MM.1S (cell line): ENCODE measurements at regions not wholly inside any gene's neighbourhood (a gene's known extent, or its start where the extent isn't known, plus 50 kb on each side); places are given as distances from the start of the nearest gene placed in this dataset.

ENCODE experiments used
- DNase-seq: peaks from one replicate; pipeline ENCODE4 v3.0.0-alpha.2; 2015
- H2AFZ ChIP-seq: fragments of 300-600 bp; sonication (generic); 2 replicates; pipeline ENCODE4 v1.6.0; 2016; ENCODE audit warnings: antibody characterized with exemption, low read length
- H3F3A ChIP-seq: fragments of 300-600 bp; sonication (generic); 2 replicates; pipeline ENCODE4 v1.6.1; 2016; ENCODE audit warnings: mild to moderate bottlenecking, antibody characterized with exemption, low read length, moderate library complexity, mixed read lengths; ENCODE audit not compliant: insufficient read depth
- H3K27ac ChIP-seq: fragments of 300-600 bp; sonication (generic); 2 replicates; pipeline ENCODE4 v1.5.1; 2016; ENCODE audit warnings: mild to moderate bottlenecking, low read length
- H3K27me3 ChIP-seq: fragments of 300-600 bp; sonication (generic); replicated peaks from 2 replicates; pipeline ENCODE4 v1.6.0; 2016; ENCODE audit warnings: low read length; ENCODE audit not compliant: insufficient read depth
- H3K36me3 ChIP-seq: fragments of 300-600 bp; sonication (generic); replicated peaks from 2 replicates; pipeline ENCODE4 v1.6.1; 2016; ENCODE audit warnings: mild to moderate bottlenecking, low read length, mixed read lengths; ENCODE audit not compliant: insufficient read depth
- H3K4me1 ChIP-seq: fragments of 300-600 bp; sonication (generic); 2 replicates; pipeline ENCODE4 v1.6.1; 2016; ENCODE audit warnings: low read length, mixed read lengths
- H3K4me2 ChIP-seq: fragments of 300-600 bp; sonication (generic); 2 replicates; pipeline ENCODE4 v1.6.0; 2016; ENCODE audit warnings: low read depth, low read length
- H3K4me3 ChIP-seq: fragments of 300-600 bp; sonication (generic); 2 replicates; pipeline ENCODE4 v1.5.1; 2016; ENCODE audit warnings: low read length, mixed read lengths
- H3K79me2 ChIP-seq: fragments of 300-600 bp; sonication (generic); 2 replicates; pipeline ENCODE4 v1.6.1; 2016; ENCODE audit warnings: mixed run types, low read length, mixed read lengths
- H3K9ac ChIP-seq: fragments of 300-600 bp; sonication (generic); 2 replicates; pipeline ENCODE4 v1.6.1; 2016; ENCODE audit warnings: low read length, mixed read lengths
- H3K9me2 ChIP-seq: fragments of 300-600 bp; sonication (generic); replicated peaks from 2 replicates; pipeline ENCODE4 v1.6.1; 2016; ENCODE audit warnings: mild to moderate bottlenecking, low read length, mixed read lengths; ENCODE audit not compliant: insufficient read depth
- H3K9me3 ChIP-seq: fragments of 300-600 bp; sonication (generic); replicated peaks from 2 replicates; pipeline ENCODE4 v1.6.1; 2016; ENCODE audit warnings: mild to moderate bottlenecking, low read length, mixed read lengths; ENCODE audit not compliant: insufficient read depth
- H4K20me1 ChIP-seq: fragments of 300-600 bp; sonication (generic); 2 replicates; pipeline ENCODE4 v1.6.1; 2016; ENCODE audit warnings: mild to moderate bottlenecking, low read length, moderate library complexity, mixed read lengths; ENCODE audit not compliant: insufficient read depth
- CTCF ChIP-seq: fragments of 300-600 bp; sonication (generic); IDR thresholded peaks from 2 replicates; pipeline ENCODE4 v1.5.1; 2016; ENCODE audit warnings: antibody characterized with exemption, low read length, mixed read lengths
- EZH2 ChIP-seq: fragments of 300-600 bp; sonication (generic); optimal IDR thresholded peaks from 2 replicates; pipeline ENCODE3; 2017; ENCODE audit warnings: low read depth, mild to moderate bottlenecking, antibody characterized with exemption, low read length, mixed read lengths
- EZH2phosphoT487 ChIP-seq: fragments of 300-600 bp; sonication (generic); IDR thresholded peaks from 2 replicates; pipeline ENCODE4 v1.6.1; 2018; ENCODE audit warnings: antibody characterized with exemption, low read length

- H3K4me3 ChIP-seq = no peak overlapping the region
- no peak overlapping the region for H3K9ac ChIP-seq
- H3K4me1 ChIP-seq = no peaks in the 10 kb centered on the region; the same call in 1 of the 2 replicates
- H3K9me2 ChIP-seq = no peaks in the 10 kb centered on the region
- no peaks in the 10 kb centered on the region for H3F3A ChIP-seq
- TF ChIP-seq EZH2 = no peak
- TF ChIP-seq EZH2phosphoT487 = no peak
- TF ChIP-seq CTCF = no peak
- DNase-seq = no peak
- H3K27me3 ChIP-seq = no peaks in the 10 kb centered on the region
- H3K79me2 ChIP-seq = no peaks in the 10 kb centered on the region
- H3K4me2 ChIP-seq = no peak overlapping the region
- no peaks in the 10 kb centered on the region for H4K20me1 ChIP-seq
- no peak overlapping the region for H2AFZ ChIP-seq
- H3K9me3 ChIP-seq = no peaks in the 10 kb centered on the region
- H3K27ac ChIP-seq = no peak overlapping the region
- H3K36me3 ChIP-seq = no peaks in the 10 kb centered on the region
These were observed 71.0 kb upstream of the RBMS1 start for GRCh38 chr2:160564591-160564990.

- no peaks in the 10 kb centered on the region for H4K20me1 ChIP-seq
- H3K4me2 ChIP-seq = no peak overlapping the region
- no peaks in the 10 kb centered on the region for H3K79me2 ChIP-seq
- TF ChIP-seq EZH2 (no peak), EZH2phosphoT487 (no peak), CTCF (no peak)
- H2AFZ ChIP-seq = no peak overlapping the region
- no peaks in the 10 kb centered on the region for H3K9me3 ChIP-seq
- no peaks in the 10 kb centered on the region; the same call in 1 of the 2 replicates for H3K4me1 ChIP-seq
- H3K27me3 ChIP-seq = no peaks in the 10 kb centered on the region
- H3K36me3 ChIP-seq = no peaks in the 10 kb centered on the region
- no peak overlapping the region for H3K9ac ChIP-seq
- no peak overlapping the region for H3K4me3 ChIP-seq
- DNase-seq = no peak
- H3K27ac ChIP-seq = no peak overlapping the region
- no peaks in the 10 kb centered on the region for H3F3A ChIP-seq
- no peaks in the 10 kb centered on the region for H3K9me2 ChIP-seq
These were observed 71.7 kb upstream of the RBMS1 start for GRCh38 chr2:160565099-160565845.

GRCh38 chr2:160566717-160567116 is 73.1 kb upstream of the RBMS1 start:
- Histone ChIP-seq H3K9ac (no peak overlapping the region), H3K4me3 (no peak overlapping the region), H3K9me2 (no peaks in the 10 kb centered on the region), H3K27ac (no peak overlapping the region), H3F3A (no peaks in the 10 kb centered on the region), H3K4me1 (no peaks in the 10 kb centered on the region; the same call in 1 of the 2 replicates), H3K4me2 (no peak overlapping the region), H4K20me1 (no peaks in the 10 kb centered on the region), H3K9me3 (no peaks in the 10 kb centered on the region), H3K36me3 (no peaks in the 10 kb centered on the region), H3K79me2 (no peaks in the 10 kb centered on the region), H3K27me3 (no peaks in the 10 kb centered on the region), H2AFZ (no peak overlapping the region)
- no peak for DNase-seq
- no peak for TF ChIP-seq EZH2
- no peak for TF ChIP-seq EZH2phosphoT487
- no peak for TF ChIP-seq CTCF
